Liver (tissue), 8 donors: ENCODE measurements at regions not wholly inside any gene's neighbourhood (a gene's known extent, or its start where the extent isn't known, plus 50 kb on each side); places are given as distances from the start of the nearest gene placed in this dataset.
"Not testable (repeated sequence)": the region's sequence is repeated elsewhere in the genome, so short reads cannot be mapped to it uniquely, and the experiment has no call there.

Source experiments
- DNase-seq: peaks from one replicate; pipeline ENCODE4 v3.0.0-alpha.2; 2017; ENCODE audit warnings: low spot score
- H3K27ac ChIP-seq, 2 donors: one replicate each; pipeline ENCODE4 v1.7.0; 2013; ENCODE audit warnings: inconsistent platforms in 2 of 2, low read length in 2 of 2, control low read depth in 1 of 2, low read depth in 1 of 2, mild to moderate bottlenecking in 1 of 2
- H3K27me3 ChIP-seq, 4 donors: one replicate each; pipeline versions ENCODE4 v1.6.1 to v1.7.0; 2013; ENCODE audit warnings: low read length in 3 of 4, inconsistent platforms in 1 of 4, mild to moderate bottlenecking in 1 of 4, moderate library complexity in 1 of 4; ENCODE audit not compliant: control insufficient read depth in 4 of 4, insufficient read depth in 4 of 4
- H3K36me3 ChIP-seq, 4 donors: one replicate each; pipeline versions ENCODE4 v1.6.1 to v1.7.0; 2013; ENCODE audit warnings: low read length in 3 of 4, mild to moderate bottlenecking in 3 of 4, low read depth in 1 of 4, moderate library complexity in 1 of 4; ENCODE audit not compliant: control insufficient read depth in 4 of 4, insufficient read depth in 3 of 4
- H3K4me1 ChIP-seq, 4 donors: one replicate each; pipeline versions ENCODE4 v1.6.1 to v1.7.0; 2013; ENCODE audit warnings: low read length in 3 of 4, mild to moderate bottlenecking in 3 of 4, moderate library complexity in 1 of 4; ENCODE audit not compliant: control insufficient read depth in 4 of 4, insufficient read depth in 4 of 4
- H3K4me3 ChIP-seq, 3 donors: one replicate each; pipeline versions ENCODE4 v1.6.1 to v1.7.0; 2013; ENCODE audit warnings: low read length in 3 of 3, control low read depth in 1 of 3, low read depth in 1 of 3, mild to moderate bottlenecking in 1 of 3
- H3K9ac ChIP-seq, 2 donors: one replicate each; pipeline ENCODE4 v1.7.0; 2013; ENCODE audit warnings: low read length in 2 of 2, mild to moderate bottlenecking in 2 of 2, moderate library complexity in 2 of 2, control low read depth in 1 of 2, low read depth in 1 of 2
- H3K9me3 ChIP-seq, 4 donors: one replicate each; pipeline versions ENCODE4 v1.6.1 to v1.7.0; 2013; ENCODE audit warnings: low read length in 3 of 4; ENCODE audit not compliant: control insufficient read depth in 4 of 4
- EGR1 ChIP-seq, 2 donors: IDR thresholded peaks; 2 replicates each; pipeline ENCODE4 v1.6.1; 2016 to 2018; ENCODE audit warnings: antibody characterized with exemption in 2 of 2, low read depth in 2 of 2
- FOXA1 ChIP-seq: IDR thresholded peaks from 2 replicates; pipeline ENCODE4 v1.6.1; 2016; ENCODE audit warnings: antibody characterized with exemption
- FOXA2 ChIP-seq: IDR thresholded peaks from 2 replicates; pipeline ENCODE4 v1.6.1; 2016; ENCODE audit warnings: antibody characterized with exemption
- GABPA ChIP-seq, 2 donors: IDR thresholded peaks in 1 of 2; conservative IDR thresholded peaks in 1 of 2; 2 replicates each; pipeline ENCODE4 v1.6.1; 2016; ENCODE audit warnings: antibody characterized with exemption in 2 of 2, mild to moderate bottlenecking in 1 of 2, moderate library complexity in 1 of 2
- HNF4A ChIP-seq, 2 donors: conservative IDR thresholded peaks; 2 replicates each; pipeline ENCODE4 v1.6.1; 2016; ENCODE audit warnings: antibody characterized with exemption in 2 of 2, mild to moderate bottlenecking in 2 of 2
- HNF4G ChIP-seq: IDR thresholded peaks from 2 replicates; pipeline ENCODE4 v1.6.1; 2016; ENCODE audit warnings: antibody characterized with exemption
- JUND ChIP-seq, 2 donors: IDR thresholded peaks; 2 replicates each; pipeline ENCODE4 v1.6.1; 2016; ENCODE audit warnings: antibody characterized with exemption in 2 of 2
- NR2F2 ChIP-seq: IDR thresholded peaks from 2 replicates; pipeline ENCODE4 v1.6.1; 2016; ENCODE audit warnings: antibody characterized with exemption
- RAD21 ChIP-seq, 2 donors: IDR thresholded peaks; 2 replicates each; pipeline ENCODE4 v1.6.1; 2016; ENCODE audit warnings: antibody characterized with exemption in 2 of 2, mild to moderate bottlenecking in 2 of 2
- RXRA ChIP-seq, 2 donors: IDR thresholded peaks; 2 replicates each; pipeline ENCODE4 v1.6.1; 2017 to 2018; ENCODE audit warnings: antibody characterized with exemption in 2 of 2, mild to moderate bottlenecking in 1 of 2
- SP1 ChIP-seq: IDR thresholded peaks from 2 replicates; pipeline ENCODE4 v1.6.1; 2018; ENCODE audit warnings: antibody characterized with exemption, mild to moderate bottlenecking
- TAF1 ChIP-seq: conservative IDR thresholded peaks from 2 replicates; pipeline ENCODE4 v1.6.1; 2016; ENCODE audit warnings: antibody characterized with exemption, mild to moderate bottlenecking
- YY1 ChIP-seq: IDR thresholded peaks from 2 replicates; pipeline ENCODE4 v1.6.1; 2016; ENCODE audit warnings: antibody characterized with exemption, mild to moderate bottlenecking
- WGBS: extraction: QIAGEN DNeasy Blood & Tissue Kit; methylation state at CpG from one replicate; pipeline ENCODE4 v1.1.7; 2013; 5-methylcytosine and 5-hydroxymethylcytosine counted together
- TF ChIP-seq, protein P1 (sequence below): IDR thresholded peaks from 2 replicates; pipeline ENCODE4 v1.6.1; 2016; ENCODE audit warnings: antibody characterized with exemption
- TF ChIP-seq, protein P2 (sequence below): fragments of 150-350 bp; IDR thresholded peaks from 2 replicates; pipeline ENCODE4 v1.5.1; 2017; ENCODE audit warnings: improper control_type of control experiment, low read depth, low read length; ENCODE audit not compliant: missing input control
- TF ChIP-seq, protein P3 (sequence below): IDR thresholded peaks from 2 replicates; pipeline ENCODE4 v1.6.1; 2016; ENCODE audit warnings: antibody characterized with exemption
- TF ChIP-seq, protein P4 (sequence below): IDR thresholded peaks from 2 replicates; pipeline ENCODE4 v1.6.1; 2016; ENCODE audit warnings: antibody characterized with exemption
- TF ChIP-seq, protein P5 (sequence below): IDR thresholded peaks from 2 replicates; pipeline ENCODE4 v1.6.1; 2016; ENCODE audit warnings: antibody characterized with exemption, mild to moderate bottlenecking
- donor health status: healthy.
- donor health status: healthy.
- donor health status: healthy.
- donor health status: healthy.
- donor health status: healthy.

DNA sequence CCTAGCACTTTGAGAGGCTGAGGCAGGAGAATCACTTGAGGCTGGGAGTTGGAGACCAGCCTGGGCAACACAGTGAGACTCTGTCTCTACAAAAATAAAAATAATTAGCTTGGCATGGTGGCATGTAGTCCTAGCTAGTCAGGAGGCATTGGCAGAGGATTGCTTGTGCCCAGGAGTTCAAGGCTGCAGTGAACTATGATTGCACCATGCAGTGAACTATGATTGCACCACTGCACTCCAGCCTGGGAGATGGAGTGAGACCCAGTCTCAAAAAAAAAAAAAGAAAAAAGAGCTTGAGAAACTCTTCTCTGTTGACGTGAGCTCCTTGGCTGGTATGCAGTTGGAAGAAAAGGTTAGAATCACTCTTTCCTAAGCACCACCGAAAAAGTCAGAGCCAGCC, 125.1 kb upstream of the TNP1 start:
- DNase-seq, result no peak
- H3K4me3 ChIP-seq, result no peak overlapping the region
- H3K9ac ChIP-seq, result no peak overlapping the region
- 54% methylated on average over 2 of the region's 2 CpGs for WGBS
- TF ChIP-seq FOXA1 (peak; percentile 33), HNF4A (conservative IDR thresholded peaks at IDR 0.05) (peak; percentile 76 to 84), EGR1 (IDR thresholded peaks at IDR 0.05; ENCODE audit: low read depth in 2 of 2) (no peak), TAF1 (no peak), RAD21 (IDR thresholded peaks at IDR 0.05) (peak; percentile 47 to 61), SP1 (peak; percentile 57), HNF4G (peak; percentile 26), RXRA (IDR thresholded peaks at IDR 0.05) (peak; percentile 92), YY1 (peak; percentile 53), FOXA2 (no peak), GABPA (IDR thresholded peaks at IDR 0.05 in 1 of 2, conservative IDR thresholded peaks at IDR 0.05 in 1 of 2) (no peak), JUND (IDR thresholded peaks at IDR 0.05) (peak in 1 of 2 donors; percentile 46), NR2F2 (no peak)
- TF ChIP-seq, protein P1, sequence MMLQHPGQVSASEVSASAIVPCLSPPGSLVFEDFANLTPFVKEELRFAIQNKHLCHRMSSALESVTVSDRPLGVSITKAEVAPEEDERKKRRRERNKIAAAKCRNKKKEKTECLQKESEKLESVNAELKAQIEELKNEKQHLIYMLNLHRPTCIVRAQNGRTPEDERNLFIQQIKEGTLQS, result no peak
- TF ChIP-seq, protein P2, sequence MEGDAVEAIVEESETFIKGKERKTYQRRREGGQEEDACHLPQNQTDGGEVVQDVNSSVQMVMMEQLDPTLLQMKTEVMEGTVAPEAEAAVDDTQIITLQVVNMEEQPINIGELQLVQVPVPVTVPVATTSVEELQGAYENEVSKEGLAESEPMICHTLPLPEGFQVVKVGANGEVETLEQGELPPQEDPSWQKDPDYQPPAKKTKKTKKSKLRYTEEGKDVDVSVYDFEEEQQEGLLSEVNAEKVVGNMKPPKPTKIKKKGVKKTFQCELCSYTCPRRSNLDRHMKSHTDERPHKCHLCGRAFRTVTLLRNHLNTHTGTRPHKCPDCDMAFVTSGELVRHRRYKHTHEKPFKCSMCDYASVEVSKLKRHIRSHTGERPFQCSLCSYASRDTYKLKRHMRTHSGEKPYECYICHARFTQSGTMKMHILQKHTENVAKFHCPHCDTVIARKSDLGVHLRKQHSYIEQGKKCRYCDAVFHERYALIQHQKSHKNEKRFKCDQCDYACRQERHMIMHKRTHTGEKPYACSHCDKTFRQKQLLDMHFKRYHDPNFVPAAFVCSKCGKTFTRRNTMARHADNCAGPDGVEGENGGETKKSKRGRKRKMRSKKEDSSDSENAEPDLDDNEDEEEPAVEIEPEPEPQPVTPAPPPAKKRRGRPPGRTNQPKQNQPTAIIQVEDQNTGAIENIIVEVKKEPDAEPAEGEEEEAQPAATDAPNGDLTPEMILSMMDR, result no peak
- TF ChIP-seq, protein P3, sequence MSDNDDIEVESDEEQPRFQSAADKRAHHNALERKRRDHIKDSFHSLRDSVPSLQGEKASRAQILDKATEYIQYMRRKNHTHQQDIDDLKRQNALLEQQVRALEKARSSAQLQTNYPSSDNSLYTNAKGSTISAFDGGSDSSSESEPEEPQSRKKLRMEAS, result peak; percentile 36
- TF ChIP-seq, protein P4, sequence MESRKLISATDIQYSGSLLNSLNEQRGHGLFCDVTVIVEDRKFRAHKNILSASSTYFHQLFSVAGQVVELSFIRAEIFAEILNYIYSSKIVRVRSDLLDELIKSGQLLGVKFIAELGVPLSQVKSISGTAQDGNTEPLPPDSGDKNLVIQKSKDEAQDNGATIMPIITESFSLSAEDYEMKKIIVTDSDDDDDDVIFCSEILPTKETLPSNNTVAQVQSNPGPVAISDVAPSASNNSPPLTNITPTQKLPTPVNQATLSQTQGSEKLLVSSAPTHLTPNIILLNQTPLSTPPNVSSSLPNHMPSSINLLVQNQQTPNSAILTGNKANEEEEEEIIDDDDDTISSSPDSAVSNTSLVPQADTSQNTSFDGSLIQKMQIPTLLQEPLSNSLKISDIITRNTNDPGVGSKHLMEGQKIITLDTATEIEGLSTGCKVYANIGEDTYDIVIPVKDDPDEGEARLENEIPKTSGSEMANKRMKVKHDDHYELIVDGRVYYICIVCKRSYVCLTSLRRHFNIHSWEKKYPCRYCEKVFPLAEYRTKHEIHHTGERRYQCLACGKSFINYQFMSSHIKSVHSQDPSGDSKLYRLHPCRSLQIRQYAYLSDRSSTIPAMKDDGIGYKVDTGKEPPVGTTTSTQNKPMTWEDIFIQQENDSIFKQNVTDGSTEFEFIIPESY, result peak; percentile 25
- TF ChIP-seq, protein P5, sequence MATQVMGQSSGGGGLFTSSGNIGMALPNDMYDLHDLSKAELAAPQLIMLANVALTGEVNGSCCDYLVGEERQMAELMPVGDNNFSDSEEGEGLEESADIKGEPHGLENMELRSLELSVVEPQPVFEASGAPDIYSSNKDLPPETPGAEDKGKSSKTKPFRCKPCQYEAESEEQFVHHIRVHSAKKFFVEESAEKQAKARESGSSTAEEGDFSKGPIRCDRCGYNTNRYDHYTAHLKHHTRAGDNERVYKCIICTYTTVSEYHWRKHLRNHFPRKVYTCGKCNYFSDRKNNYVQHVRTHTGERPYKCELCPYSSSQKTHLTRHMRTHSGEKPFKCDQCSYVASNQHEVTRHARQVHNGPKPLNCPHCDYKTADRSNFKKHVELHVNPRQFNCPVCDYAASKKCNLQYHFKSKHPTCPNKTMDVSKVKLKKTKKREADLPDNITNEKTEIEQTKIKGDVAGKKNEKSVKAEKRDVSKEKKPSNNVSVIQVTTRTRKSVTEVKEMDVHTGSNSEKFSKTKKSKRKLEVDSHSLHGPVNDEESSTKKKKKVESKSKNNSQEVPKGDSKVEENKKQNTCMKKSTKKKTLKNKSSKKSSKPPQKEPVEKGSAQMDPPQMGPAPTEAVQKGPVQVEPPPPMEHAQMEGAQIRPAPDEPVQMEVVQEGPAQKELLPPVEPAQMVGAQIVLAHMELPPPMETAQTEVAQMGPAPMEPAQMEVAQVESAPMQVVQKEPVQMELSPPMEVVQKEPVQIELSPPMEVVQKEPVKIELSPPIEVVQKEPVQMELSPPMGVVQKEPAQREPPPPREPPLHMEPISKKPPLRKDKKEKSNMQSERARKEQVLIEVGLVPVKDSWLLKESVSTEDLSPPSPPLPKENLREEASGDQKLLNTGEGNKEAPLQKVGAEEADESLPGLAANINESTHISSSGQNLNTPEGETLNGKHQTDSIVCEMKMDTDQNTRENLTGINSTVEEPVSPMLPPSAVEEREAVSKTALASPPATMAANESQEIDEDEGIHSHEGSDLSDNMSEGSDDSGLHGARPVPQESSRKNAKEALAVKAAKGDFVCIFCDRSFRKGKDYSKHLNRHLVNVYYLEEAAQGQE, result peak; percentile 48
- H3K36me3 ChIP-seq, result no peaks in the 10 kb centered on the region
- no peaks in the 10 kb centered on the region for H3K27me3 ChIP-seq
- H3K4me1 ChIP-seq, result peaks cover 0 to 2% (median 0%) of the 10 kb centered on the region in 4 donors
- no peaks in the 10 kb centered on the region for H3K9me3 ChIP-seq
- no peak overlapping the region for H3K27ac ChIP-seq

DNA sequence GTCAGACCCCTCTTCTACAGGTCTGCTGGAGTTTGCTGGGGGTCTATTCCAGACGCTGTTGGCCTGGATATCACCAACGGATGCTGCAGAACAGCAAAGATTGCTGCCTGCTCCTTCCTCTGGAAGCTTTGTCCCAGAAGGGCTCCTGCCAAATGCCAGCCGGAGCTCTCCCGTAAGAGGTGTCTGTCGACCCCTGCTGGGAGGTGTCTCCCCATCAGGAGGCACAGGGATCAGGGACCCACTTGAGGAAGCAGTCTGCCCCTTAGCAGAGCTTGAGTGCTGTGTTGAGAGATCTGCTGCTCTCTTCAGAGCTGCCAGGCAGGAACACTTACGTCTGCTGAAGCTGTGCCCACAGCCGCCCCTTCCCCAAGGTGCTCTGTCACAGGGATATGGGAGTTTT, 122.1 kb upstream of the TNP1 start:
- 72% methylated on average over 7 of the region's 7 CpGs for WGBS
- not testable (repeated sequence) for DNase-seq, H3K4me3 ChIP-seq, H3K4me1 ChIP-seq, H3K9me3 ChIP-seq, H3K27ac ChIP-seq, H3K36me3 ChIP-seq, H3K27me3 ChIP-seq, H3K9ac ChIP-seq

DNA sequence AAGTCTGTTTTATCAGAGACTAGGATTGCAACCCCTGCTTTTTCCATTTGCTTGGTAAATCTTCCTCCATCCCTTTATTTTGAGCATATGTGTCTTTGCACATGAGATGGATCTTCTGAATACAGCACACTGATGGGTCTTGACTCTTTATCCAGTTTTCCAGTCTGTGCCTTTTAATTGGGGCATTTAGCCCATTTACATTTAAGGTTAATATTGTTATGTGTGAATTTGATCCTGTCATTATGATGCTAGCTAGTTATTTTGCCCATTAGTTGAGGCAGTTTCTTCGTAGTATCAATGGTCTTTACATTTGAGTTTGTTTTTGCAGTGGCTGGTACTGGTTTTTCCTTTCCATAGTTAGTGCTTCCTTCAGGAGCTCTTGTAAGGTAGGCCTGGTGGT, 120.6 kb upstream of the TNP1 start:
- not testable (repeated sequence) for H3K4me3 ChIP-seq, H3K36me3 ChIP-seq, H3K27ac ChIP-seq, H3K4me1 ChIP-seq, H3K9me3 ChIP-seq, DNase-seq, H3K9ac ChIP-seq, H3K27me3 ChIP-seq
- WGBS, result 94% methylated on average over 1 of the region's 1 CpG
